ENCODE measurements at regions not wholly inside any gene's neighbourhood (a gene's known extent, or its start where the extent isn't known, plus 50 kb on each side); places are given as distances from the start of the nearest gene placed in this dataset.
A peak's percentile ranks its signal among the peaks of the same experiment; 100 is the strongest.

DNA sequence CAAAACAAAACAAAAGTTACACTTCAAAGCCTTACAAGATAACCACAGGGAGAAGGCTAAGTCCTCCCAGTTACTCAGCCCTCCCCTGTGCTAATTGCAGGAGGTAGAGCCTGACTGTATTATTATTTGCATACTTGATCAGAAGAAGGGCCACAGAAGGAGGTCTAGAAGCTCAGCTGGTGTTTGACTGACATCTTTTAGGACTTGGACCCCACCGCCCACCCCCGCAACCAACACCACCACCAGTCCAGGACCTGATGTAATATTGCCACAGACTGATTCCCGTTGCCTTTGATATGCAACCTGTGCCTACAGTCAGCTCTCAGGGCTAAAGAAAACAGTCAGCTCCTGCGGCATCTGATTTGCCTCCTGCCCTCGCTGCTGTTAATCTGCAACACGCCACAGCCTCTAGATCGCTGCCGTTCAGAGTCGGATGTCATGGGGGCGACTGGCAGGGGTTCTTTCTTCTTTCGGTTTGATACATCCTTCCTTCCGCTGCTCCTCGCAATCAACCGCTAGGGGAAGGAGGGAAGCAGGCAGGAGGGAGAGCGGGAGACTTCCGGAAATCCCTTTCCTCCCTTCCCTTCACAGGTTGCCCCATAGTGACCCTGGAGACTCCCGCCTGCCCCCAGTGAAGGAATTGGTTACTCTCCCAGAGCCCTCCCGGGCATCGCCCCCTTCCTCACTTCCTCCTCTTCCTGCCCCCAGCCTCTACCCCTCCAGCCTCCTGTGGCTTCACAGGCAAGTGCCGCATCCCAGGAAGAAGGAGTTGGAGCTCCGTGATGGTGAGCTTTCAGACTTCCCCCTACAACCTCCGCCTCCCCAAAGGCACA lies 90.5 kb upstream of the SOX9 start:
- H3K4me1 ChIP-seq, result peaks cover 19% of the 10 kb centered on the region
- no peaks in the 10 kb centered on the region for H3K27me3 ChIP-seq
- no peak for TF ChIP-seq POLR2AphosphoS5 (IDR thresholded peaks at IDR 0.05; ENCODE audit: insufficient read depth in 1 of 2, low read depth in 1 of 2)
- no peak for TF ChIP-seq POLR2A (IDR thresholded peaks at IDR 0.05)
- TF ChIP-seq, protein P1, sequence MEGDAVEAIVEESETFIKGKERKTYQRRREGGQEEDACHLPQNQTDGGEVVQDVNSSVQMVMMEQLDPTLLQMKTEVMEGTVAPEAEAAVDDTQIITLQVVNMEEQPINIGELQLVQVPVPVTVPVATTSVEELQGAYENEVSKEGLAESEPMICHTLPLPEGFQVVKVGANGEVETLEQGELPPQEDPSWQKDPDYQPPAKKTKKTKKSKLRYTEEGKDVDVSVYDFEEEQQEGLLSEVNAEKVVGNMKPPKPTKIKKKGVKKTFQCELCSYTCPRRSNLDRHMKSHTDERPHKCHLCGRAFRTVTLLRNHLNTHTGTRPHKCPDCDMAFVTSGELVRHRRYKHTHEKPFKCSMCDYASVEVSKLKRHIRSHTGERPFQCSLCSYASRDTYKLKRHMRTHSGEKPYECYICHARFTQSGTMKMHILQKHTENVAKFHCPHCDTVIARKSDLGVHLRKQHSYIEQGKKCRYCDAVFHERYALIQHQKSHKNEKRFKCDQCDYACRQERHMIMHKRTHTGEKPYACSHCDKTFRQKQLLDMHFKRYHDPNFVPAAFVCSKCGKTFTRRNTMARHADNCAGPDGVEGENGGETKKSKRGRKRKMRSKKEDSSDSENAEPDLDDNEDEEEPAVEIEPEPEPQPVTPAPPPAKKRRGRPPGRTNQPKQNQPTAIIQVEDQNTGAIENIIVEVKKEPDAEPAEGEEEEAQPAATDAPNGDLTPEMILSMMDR (IDR thresholded peaks at IDR 0.05), result no peak
- H3K4me3 ChIP-seq, result peak overlapping the region; percentile 36 to 42
- no peaks in the 10 kb centered on the region for H3K9me3 ChIP-seq
- intact Hi-C loops (cut with DNase I), result no loop called here
- no peak for DNase-seq (ENCODE audit: extremely low spot score in 2 of 2)
- H3K36me3 ChIP-seq, result no peaks in the 10 kb centered on the region
- no peak overlapping the region for H3K27ac ChIP-seq

- H3K9me3 ChIP-seq, result no peaks in the 10 kb centered on the region
- intact Hi-C loops (cut with DNase I), result no loop called here
- no peaks in the 10 kb centered on the region for H3K27me3 ChIP-seq
- no peaks in the 10 kb centered on the region for H3K36me3 ChIP-seq
- no peak for DNase-seq (ENCODE audit: extremely low spot score in 2 of 2)
- H3K4me3 ChIP-seq, result no peak overlapping the region
- TF ChIP-seq POLR2A (IDR thresholded peaks at IDR 0.05) (no peak), POLR2AphosphoS5 (IDR thresholded peaks at IDR 0.05; ENCODE audit: insufficient read depth in 1 of 2, low read depth in 1 of 2) (no peak)
- TF ChIP-seq, protein P1 (IDR thresholded peaks at IDR 0.05), result no peak
- H3K4me1 ChIP-seq, result peaks cover 19% of the 10 kb centered on the region
- no peak overlapping the region for H3K27ac ChIP-seq
Observed at GRCh38 chr17:72031219-72031884, 89.5 kb upstream of the SOX9 start.

GRCh38 chr17:72033334-72033733 lies 87.5 kb upstream of the SOX9 start:
- H3K9me3 ChIP-seq, result no peaks in the 10 kb centered on the region
- no peak overlapping the region for H3K27ac ChIP-seq
- H3K36me3 ChIP-seq, result no peaks in the 10 kb centered on the region
- DNase-seq (ENCODE audit: extremely low spot score in 2 of 2), result no peak
- intact Hi-C loops (cut with DNase I), result no loop called here
- peaks cover 15% of the 10 kb centered on the region for H3K4me1 ChIP-seq
- H3K4me3 ChIP-seq, result no peak overlapping the region
- H3K27me3 ChIP-seq, result no peaks in the 10 kb centered on the region
- no peak for TF ChIP-seq POLR2AphosphoS5 (IDR thresholded peaks at IDR 0.05; ENCODE audit: insufficient read depth in 1 of 2, low read depth in 1 of 2)
- TF ChIP-seq, protein P1 (IDR thresholded peaks at IDR 0.05), result no peak
- no peak for TF ChIP-seq POLR2A (IDR thresholded peaks at IDR 0.05)

DNA sequence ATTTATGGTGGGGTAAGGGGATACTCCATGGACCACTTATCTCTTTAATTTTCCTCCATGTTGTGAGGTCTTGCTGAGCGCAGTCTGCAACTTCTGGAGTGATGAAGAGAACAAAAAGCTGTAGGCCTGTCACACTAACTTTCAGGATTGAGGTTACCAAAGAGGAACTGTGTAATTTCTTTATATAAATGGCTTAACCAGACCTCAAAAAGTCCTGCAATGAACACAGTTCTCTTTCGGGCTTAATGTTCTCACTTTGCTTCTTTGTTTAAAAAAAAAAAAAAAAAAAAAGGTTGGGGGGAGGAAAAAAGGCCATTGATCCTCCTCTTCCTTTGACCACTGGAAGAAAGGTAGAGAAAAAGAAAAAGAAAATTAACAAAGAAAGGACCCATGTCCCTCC lies 86.8 kb upstream of the SOX9 start:
- Histone ChIP-seq H3K27ac (no peak overlapping the region), H3K4me1 (peaks cover 15% of the 10 kb centered on the region), H3K4me3 (no peak overlapping the region), H3K36me3 (no peaks in the 10 kb centered on the region), H3K9me3 (no peaks in the 10 kb centered on the region), H3K27me3 (no peaks in the 10 kb centered on the region)
- intact Hi-C loops (cut with DNase I), result no loop called here
- DNase-seq (ENCODE audit: extremely low spot score in 2 of 2), result no peak
- no peak for TF ChIP-seq POLR2A (IDR thresholded peaks at IDR 0.05)
- TF ChIP-seq POLR2AphosphoS5 (IDR thresholded peaks at IDR 0.05; ENCODE audit: insufficient read depth in 1 of 2, low read depth in 1 of 2), result no peak
- TF ChIP-seq, protein P1 (IDR thresholded peaks at IDR 0.05), result no peak

GRCh38 chr17:72038427-72038826 lies 82.4 kb upstream of the SOX9 start:
- intact Hi-C loops (cut with DNase I), result no loop called here
- Histone ChIP-seq H3K27ac (no peak overlapping the region), H3K9me3 (no peaks in the 10 kb centered on the region), H3K4me3 (no peak overlapping the region), H3K4me1 (no peaks in the 10 kb centered on the region), H3K27me3 (no peaks in the 10 kb centered on the region), H3K36me3 (no peaks in the 10 kb centered on the region)
- DNase-seq (ENCODE audit: extremely low spot score in 2 of 2), result no peak
- no peak for TF ChIP-seq POLR2AphosphoS5 (IDR thresholded peaks at IDR 0.05; ENCODE audit: insufficient read depth in 1 of 2, low read depth in 1 of 2)
- TF ChIP-seq, protein P1 (IDR thresholded peaks at IDR 0.05), result no peak
- TF ChIP-seq POLR2A (IDR thresholded peaks at IDR 0.05), result no peak

Measured in vagina (tissue), 2 donors.